ENCODE measurements at regions not wholly inside any gene's neighbourhood (a gene's known extent, or its start where the extent isn't known, plus 50 kb on each side); places are given as distances from the start of the nearest gene placed in this dataset.
"Not testable (repeated sequence)": the region's sequence is repeated elsewhere in the genome, so short reads cannot be mapped to it uniquely, and the experiment has no call there.

- no peak for DNase-seq (ENCODE audit: low read depth in 2 of 2)
These were observed 101.3 kb upstream of the CMC1 start for GRCh38 chr3:28139967-28140634.

- DNase-seq (ENCODE audit: low read depth in 2 of 2): no peak
These were observed 100.8 kb upstream of the CMC1 start for GRCh38 chr3:28140664-28141063.

GRCh38 chr3:28149960-28150359 lies 91.5 kb upstream of the CMC1 start:
- DNase-seq (ENCODE audit: low read depth in 2 of 2): no peak

GRCh38 chr3:28150465-28151206 lies 90.8 kb upstream of the CMC1 start:
- DNase-seq (ENCODE audit: low read depth in 2 of 2): no peak

- no peak for DNase-seq (ENCODE audit: low read depth in 2 of 2)
These were observed 90.2 kb upstream of the CMC1 start for GRCh38 chr3:28151207-28151550.

- no peak for DNase-seq (ENCODE audit: low read depth in 2 of 2)
These were observed 89.7 kb upstream of the CMC1 start for GRCh38 chr3:28151608-28152228.

- no peak for DNase-seq (ENCODE audit: low read depth in 2 of 2)
These were observed 85.8 kb upstream of the CMC1 start for GRCh38 chr3:28155631-28156030.

GRCh38 chr3:28156599-28156998 lies 84.8 kb upstream of the CMC1 start:
- DNase-seq (ENCODE audit: low read depth in 2 of 2): not testable (repeated sequence)

- DNase-seq (ENCODE audit: low read depth in 2 of 2): no peak
These were observed 69.5 kb upstream of the CMC1 start for GRCh38 chr3:28171962-28172361.

GRCh38 chr3:28172748-28173147 lies 68.7 kb upstream of the CMC1 start:
- no peak for DNase-seq (ENCODE audit: low read depth in 2 of 2)

GRCh38 chr3:28173836-28174235 lies 67.6 kb upstream of the CMC1 start:
- DNase-seq (ENCODE audit: low read depth in 2 of 2): no peak

GRCh38 chr3:28186748-28187147 lies 54.7 kb upstream of the CMC1 start:
- no peak for DNase-seq (ENCODE audit: low read depth in 2 of 2)

GRCh38 chr3:28188686-28189085 lies 52.7 kb upstream of the CMC1 start:
- no peak for DNase-seq (ENCODE audit: low read depth in 2 of 2)

- no peak for DNase-seq (ENCODE audit: low read depth in 2 of 2)
These were observed 50.1 kb upstream of the CMC1 start for GRCh38 chr3:28191363-28191762.
